Endothelial cell of umbilical vein (primary cell): ENCODE measurements at regions not wholly inside any gene's neighbourhood (a gene's known extent, or its start where the extent isn't known, plus 50 kb on each side); places are given as distances from the start of the nearest gene placed in this dataset.

Source experiments
- CTCF ChIP-seq, 2 donors: IDR thresholded peaks; 1 replicate in 1 of 2; 2 replicates in 1 of 2; pipeline ENCODE4 v1.5.1; 2011; ENCODE audit warnings: low read length in 2 of 2, mild to moderate bottlenecking in 2 of 2, moderate library complexity in 2 of 2, control low read depth in 1 of 2, inconsistent platforms in 1 of 2, low read depth in 1 of 2; ENCODE audit not compliant: insufficient read depth in 1 of 2; ENCODE audit errors: extremely low read depth in 1 of 2
- POLR2A ChIP-seq: IDR thresholded peaks from 2 replicates; pipeline ENCODE4 v1.6.1; 2012; ENCODE audit warnings: low read depth, mild to moderate bottlenecking, control low read depth, low read length

- TF ChIP-seq CTCF (IDR thresholded peaks at IDR 0.05; ENCODE audit: extremely low read depth in 1 of 2, insufficient read depth in 1 of 2, low read depth in 1 of 2, low read length in 2 of 2) (no peak), POLR2A (no peak)
Measured at GRCh38 chr5:171535162-171535561, 115.7 kb downstream of the FGF18 start.
